ENCODE measurements at regions not wholly inside any gene's neighbourhood (a gene's known extent, or its start where the extent isn't known, plus 50 kb on each side); places are given as distances from the start of the nearest gene placed in this dataset.
A peak's percentile ranks its signal among the peaks of the same experiment; 100 is the strongest.

DNA sequence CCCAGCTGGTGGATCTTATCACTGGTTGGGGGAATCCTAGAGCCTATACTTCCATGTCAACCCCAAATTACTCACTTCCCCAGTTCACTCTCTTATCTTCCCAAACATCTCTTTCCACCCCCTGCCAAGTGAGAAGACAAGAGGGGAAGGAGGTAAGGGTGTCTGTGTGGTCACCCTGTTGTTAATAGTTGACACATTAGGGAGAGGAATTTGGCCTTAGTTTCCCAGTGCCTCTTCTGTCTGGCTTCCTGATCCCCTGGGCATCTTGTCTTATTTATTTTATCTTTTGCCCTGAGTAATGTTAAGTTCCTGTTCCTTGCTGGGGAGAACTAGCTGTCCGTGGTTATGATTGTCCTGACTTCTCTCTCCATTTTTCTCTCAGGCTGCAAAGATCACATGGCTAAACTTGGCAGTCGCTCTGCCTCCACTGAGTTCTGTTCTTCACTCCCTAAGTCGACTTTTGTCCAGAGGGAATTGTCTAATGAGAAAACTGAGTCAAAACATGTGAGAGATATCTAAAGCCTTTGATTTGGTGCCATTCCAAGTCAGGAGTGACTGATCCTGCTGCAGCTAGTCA, 157.1 kb upstream of the SYT6 start:
- no peak for DNase-seq

- DNase-seq: no peak
Observed at GRCh38 chr1:114302821-114303220, 149.2 kb upstream of the SYT6 start.

DNA sequence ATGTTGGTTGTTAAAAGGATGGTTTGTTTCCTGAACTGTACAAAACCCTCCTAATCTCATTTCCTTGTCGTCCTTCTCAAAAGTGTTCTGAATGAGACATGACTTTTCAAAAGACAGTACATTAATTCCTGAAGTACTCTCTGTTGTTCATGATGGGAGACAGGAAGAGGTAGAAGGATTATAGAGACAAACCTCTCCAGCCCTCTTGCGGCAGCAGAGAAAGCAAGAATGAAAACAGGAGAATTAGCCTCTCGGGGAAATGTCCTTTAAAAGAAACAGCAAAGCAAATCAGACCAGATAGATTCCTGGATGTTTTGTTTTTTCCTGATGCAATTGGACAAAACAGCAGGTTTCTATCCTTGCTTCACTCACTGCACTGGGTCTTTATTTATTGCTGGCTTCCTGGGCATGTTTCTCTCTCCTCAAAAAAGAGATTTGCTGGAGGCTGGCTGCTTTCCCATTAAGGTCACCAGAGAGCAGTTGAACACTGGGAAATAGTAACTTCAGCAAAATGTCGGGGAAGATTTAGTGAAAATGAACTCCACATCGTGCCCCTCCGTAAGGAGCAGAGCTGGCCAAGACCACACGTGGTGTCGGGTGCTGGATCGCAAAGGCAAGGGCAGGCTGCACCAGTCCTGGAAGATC, 145.8 kb upstream of the SYT6 start:
- no peak for DNase-seq

GRCh38 chr1:114298008-114298407, 144.3 kb upstream of the SYT6 start:
- DNase-seq: no peak

- no peak for DNase-seq
Observed at GRCh38 chr1:114296413-114296812, 142.7 kb upstream of the SYT6 start.

GRCh38 chr1:114295321-114295720, 141.7 kb upstream of the SYT6 start:
- peak; percentile 28 to 41 for DNase-seq

DNA sequence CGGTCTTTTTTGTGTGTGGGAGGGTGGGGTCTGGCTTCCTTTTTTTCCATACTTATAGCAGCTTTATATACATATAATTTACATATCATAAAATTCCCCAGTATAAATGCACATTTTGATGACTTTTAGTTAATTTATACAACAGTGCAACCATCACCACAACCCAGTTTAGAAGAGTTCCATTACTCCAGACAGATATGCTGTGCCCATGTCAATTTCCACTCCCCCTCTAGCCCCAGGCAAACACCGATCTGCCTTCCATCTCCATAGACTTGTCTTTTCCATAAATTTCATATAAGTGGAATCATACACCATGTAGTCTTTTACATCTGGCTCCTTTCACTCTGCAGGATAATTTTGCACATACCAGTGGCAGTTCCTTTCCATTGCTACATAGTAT, 139.2 kb upstream of the SYT6 start:
- no peak for DNase-seq

- DNase-seq: no peak
Observed at GRCh38 chr1:114292194-114292593, 138.5 kb upstream of the SYT6 start.

DNA sequence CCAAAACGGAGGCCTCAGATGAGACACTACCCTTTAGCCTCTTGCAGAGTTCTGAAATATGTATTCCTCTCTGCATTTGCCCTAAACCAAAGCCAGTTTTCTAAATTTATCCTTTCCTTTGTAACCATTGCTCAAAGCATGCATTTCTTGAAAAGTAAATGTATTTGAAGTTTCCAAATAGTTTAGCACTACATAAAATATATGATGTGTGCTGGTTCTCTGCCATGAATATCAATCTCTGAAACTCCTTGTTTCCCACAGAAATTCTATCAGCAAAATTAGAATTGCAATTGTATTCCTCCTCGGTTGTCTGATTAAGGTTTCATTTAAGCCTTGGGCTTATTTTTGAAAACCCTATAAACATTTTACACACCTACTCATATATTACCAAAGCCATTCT, 137.1 kb upstream of the SYT6 start:
- no peak for DNase-seq

DNA sequence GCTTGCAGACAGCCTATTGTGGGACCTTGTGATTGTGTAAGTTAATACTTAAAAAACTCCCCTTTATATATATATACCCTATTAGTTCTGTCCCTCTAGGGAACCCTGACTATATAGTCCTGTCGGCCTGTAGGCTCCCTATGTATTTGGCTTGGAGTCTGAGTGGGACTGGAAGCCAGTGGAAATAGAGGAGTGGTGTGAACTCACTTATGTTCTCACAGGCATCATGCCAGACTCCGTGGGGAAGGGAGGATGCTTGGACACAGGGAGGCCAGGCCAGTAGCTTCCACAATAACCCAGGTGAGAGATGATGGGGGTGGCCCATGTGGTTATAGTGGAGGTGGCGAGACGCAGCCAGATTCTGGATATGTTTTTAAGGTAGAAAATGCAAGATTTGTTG, 136.7 kb upstream of the SYT6 start:
- no peak for DNase-seq

DNA sequence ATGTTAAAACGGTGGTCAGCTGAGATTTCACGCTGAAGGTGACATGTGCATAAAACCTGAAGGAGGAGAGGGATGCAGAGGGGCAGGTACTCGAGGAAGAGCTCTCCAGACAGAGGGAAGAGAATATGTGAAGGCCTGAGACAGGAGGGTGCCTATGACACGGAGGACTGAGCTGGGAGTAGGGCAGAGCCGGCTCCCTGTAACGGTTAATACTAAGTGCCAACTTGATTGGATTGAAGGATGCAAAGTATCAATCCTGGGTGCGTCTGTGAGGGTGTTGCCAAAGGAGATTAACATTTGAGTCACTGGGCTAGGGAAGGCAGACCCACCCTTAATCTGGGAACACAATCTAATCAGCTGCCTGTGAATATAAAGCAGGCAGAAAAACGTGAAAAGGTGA, 136.2 kb upstream of the SYT6 start:
- DNase-seq: no peak

DNA sequence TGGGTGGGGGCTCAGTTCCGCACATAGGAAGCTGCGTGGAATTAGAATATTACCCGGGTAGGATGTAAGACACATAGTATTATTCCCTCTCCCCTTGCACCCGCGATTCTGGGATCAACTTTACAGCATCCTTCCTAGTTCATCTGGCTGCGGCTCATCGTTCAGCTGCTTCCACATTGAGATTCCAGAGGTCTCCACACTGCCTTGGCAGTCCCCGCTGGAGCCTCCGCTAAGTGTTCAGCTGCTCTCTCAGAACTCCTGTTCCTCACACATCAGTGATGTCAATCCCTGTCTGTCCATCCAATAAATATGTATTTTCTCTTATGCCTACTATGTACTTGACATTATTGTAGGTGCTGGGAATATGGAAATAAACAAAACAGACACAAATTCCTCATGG, 135.6 kb upstream of the SYT6 start:
- no peak for DNase-seq

GRCh38 chr1:114286960-114287359, 133.3 kb upstream of the SYT6 start:
- DNase-seq: peak; percentile 60 to 64

- no peak for DNase-seq
Observed at GRCh38 chr1:114286179-114286578, 132.5 kb upstream of the SYT6 start.

GRCh38 chr1:114282751-114283403, 129.2 kb upstream of the SYT6 start:
- DNase-seq: peak; percentile 86 to 96

DNA sequence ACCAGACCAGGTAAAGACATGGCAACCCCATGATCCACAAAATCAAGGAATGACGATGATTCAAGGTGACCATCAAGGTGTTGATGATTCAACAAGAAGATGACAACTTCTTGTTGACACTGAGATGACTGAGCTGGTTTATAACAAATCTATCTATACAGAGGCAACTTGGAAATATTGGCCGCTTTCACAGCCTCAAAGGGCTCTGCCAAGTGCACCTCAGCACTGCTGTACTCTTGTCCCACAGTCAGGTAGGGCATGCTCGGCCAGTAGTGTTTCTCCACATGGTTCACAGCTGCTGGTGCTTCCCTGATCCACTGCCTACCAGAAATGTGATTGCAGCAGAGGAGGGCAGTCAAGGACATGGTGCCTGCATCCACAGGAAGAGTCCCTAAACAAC, 125.2 kb upstream of the SYT6 start:
- DNase-seq: no peak

DNA sequence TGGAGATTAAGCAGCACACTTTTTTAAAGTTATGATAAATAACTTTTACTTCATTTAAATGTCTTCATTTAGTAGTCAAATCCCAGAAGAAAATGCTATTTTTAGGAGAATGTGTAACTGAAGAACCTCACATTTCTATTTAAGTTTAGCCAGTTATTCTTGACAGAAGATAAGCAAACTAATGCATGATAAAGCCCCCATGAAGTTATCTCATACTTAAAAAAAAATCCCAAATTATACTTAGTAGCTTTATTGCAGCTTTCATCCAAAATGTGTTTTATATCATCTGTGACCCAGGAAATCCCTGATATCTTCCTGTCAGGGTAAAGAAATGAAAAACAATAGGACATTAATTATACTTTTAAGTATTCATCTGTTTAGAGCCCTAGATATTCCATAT, 124.8 kb upstream of the SYT6 start:
- DNase-seq: no peak

- DNase-seq: no peak
Observed at GRCh38 chr1:114274621-114275317, 121.1 kb upstream of the SYT6 start.

DNA sequence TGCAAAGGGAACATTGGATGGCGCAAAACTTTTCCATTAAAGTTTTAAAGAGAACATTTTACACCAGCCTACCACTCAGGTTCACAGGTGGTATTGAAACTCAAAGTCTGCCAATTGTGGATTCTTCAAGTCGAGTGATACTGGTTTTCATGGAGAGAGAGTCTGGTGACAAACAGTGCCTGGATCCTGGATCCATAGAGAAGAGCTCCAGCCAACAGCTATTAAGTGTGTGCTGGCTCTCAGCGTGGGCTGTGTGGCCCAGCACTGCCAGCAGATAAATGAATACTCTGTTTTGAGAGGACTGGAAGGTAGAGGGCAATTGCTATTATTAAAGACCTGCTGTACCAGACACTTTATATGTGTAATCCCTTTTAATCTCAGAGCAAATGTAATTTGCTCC, 118.9 kb upstream of the SYT6 start:
- DNase-seq: peak; percentile 66 to 68

DNA sequence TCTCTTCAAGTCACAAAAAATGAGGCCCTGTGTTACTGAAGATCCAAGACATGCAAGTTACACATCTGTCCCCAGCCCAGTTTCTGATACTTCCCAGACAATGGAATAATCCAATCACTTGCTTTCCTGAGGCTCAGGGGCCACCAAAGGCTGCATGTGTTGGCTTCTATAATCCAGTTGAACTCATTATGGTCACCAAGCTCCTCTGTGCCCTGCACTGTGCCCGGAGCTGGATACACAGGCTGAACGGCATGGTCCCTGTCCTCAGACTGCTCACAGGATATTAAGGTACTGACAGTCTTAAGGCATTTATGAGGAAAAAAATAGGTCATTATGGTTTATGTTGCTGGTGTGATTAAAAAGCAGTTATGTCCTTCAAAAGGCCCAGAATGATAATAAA, 117.0 kb upstream of the SYT6 start:
- DNase-seq: no peak

- DNase-seq: peak in 1 of 2 experiments; percentile 48
Observed at GRCh38 chr1:114270282-114270681, 116.6 kb upstream of the SYT6 start.

DNA sequence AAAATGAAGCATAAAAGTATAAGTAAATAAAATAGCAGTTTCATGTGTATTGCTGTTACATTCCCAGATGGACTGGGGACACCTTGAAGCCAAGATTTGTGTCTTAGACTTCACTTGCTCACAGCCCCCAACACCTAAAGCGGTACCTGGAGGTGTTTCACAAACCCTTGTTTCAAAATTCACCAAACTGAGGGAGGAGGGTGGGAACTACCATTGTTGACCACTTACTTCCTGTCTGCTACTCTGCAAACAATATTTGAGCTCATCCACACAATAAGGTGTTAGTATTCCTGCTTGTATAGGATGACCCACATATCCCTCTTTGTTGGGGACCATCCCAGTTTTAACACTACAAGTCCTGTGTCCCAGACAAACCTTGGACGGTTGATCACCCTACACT, 115.9 kb upstream of the SYT6 start:
- DNase-seq: no peak

DNA sequence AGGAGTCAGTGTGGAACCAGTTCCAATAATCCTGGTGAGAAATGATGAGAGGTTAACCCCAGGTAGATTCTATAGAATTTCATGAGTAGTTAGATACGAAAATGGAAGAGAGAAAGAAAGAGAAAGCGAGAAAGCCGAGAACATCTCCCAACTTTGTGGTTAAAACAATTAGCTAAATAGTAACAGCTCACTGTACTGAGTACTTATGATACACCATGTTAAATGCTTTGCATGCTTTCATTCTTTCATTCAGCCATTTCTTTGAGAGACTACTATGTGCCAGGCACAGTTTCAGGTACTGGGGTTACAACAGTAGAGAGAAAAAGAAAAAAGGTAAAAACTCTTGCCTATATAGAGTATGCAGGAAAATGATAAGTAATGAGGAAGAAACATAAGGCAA, 109.7 kb upstream of the SYT6 start:
- DNase-seq: no peak

DNA sequence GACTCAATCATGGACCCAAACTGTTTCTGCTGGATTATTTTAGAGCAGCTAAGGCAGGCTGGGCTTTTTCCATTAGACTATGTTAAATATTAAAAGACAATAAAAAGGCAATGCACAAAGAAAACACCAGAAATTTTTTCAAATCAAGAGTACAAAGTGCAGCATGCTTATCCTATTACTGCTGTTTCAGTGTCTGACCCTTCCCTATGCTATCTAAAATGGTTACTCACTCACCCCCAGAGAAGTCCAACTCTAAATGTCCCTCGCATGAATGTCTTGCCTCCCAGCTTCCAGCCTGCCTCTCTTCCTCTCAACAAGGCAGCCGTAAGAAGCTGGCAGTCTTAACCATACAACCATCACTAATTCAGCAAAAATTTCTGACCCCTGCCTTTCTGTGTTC, 108.7 kb upstream of the SYT6 start:
- no peak for DNase-seq

All from NCI-H526 (cell line).